HCT116 (cell line): ENCODE measurements at regions not wholly inside any gene's neighbourhood (a gene's known extent, or its start where the extent isn't known, plus 50 kb on each side); places are given as distances from the start of the nearest gene placed in this dataset.

Experiments
- ATAC-seq: fragments of 200-7000 bp; cut with Tn5 transposase; 2 replicates; pipeline ENCODE4 v1.9.1; 2020; ENCODE audit warnings: mild to moderate bottlenecking, moderate library complexity
- BruUV-seq: library from RNA; stranded (reverse); fragments of 400-500 nt; replicated peaks from 2 replicates; lab custom pipeline; 2021; lab: Mats Ljungman, UMichigan
- CTCF ChIA-PET: fragments of 300-600 bp; sonication (Branson Sonifier 250); formaldehyde crosslinking; loops from one replicate; lab custom pipeline; 2021; ENCODE audit warnings: antibody characterized with exemption; lab: Charles Lee
- POLR2A ChIA-PET: fragments of 300-600, 350-600 bp; sonication (Branson Sonifier 250); formaldehyde crosslinking; loops from one replicate; lab custom pipeline; 2021; ENCODE audit warnings: antibody characterized with exemption; lab: Charles Lee
- RAD21 ChIA-PET, 2 experiments: fragments of 300-600 bp; sonication (Branson Sonifier 250); formaldehyde crosslinking; loops; one replicate each; lab custom pipeline; 2023; ENCODE audit warnings: low total read pairs in 2 of 2; ENCODE audit not compliant: uncharacterized antibody in 2 of 2, unreplicated experiment in 2 of 2, low non-redundant PET in 1 of 2; lab: Charles Lee
- DNase-seq: peaks from one replicate; pipeline ENCODE4 v3.0.0-alpha.2; 2010; ENCODE audit warnings: low read depth, low spot score
- H2AFZ ChIP-seq: fragments of 200-600 bp; shearing (Covaris generic), sonication (generic); 2 replicates; pipeline ENCODE4 v1.6.1; 2017; ENCODE audit warnings: low read depth, mixed run types, mixed read lengths, antibody characterized with exemption, low read length; ENCODE audit not compliant: poor library complexity, severe bottlenecking
- H3K27ac ChIP-seq: 2 replicates; pipeline ENCODE4 v1.5.1; 2012; ENCODE audit warnings: low read depth, low read length
- H3K27me3 ChIP-seq: fragments of 200-600 bp; sonication (generic); 2 replicates; pipeline ENCODE4 v1.6.1; 2016; ENCODE audit warnings: mixed run types, low read length, mixed read lengths; ENCODE audit not compliant: insufficient read depth
- H3K36me3 ChIP-seq, 2 experiments: fragments of 200-500 bp in 1 of 2; fragments of 200-600 bp in 1 of 2; sonication (Bioruptor generic) in 1 of 2; sonication (generic) in 1 of 2; 2 replicates each; pipeline versions ENCODE4 v1.5.1 to v1.6.1; 2014 to 2016; ENCODE audit warnings: low read length in 2 of 2, inconsistent platforms in 1 of 2, mixed read lengths in 1 of 2, mixed run types in 1 of 2; ENCODE audit not compliant: insufficient read depth in 2 of 2, control insufficient read depth in 1 of 2
- H3K4me1 ChIP-seq, 2 experiments: fragments of 200-600 bp in 1 of 2; sonication (generic) in 1 of 2; 2 replicates each; pipeline versions ENCODE4 v1.5.1 to v1.6.1; 2012 to 2017; ENCODE audit warnings: low read length in 2 of 2, inconsistent platforms in 1 of 2, mild to moderate bottlenecking in 1 of 2, mixed read lengths in 1 of 2, mixed run types in 1 of 2, moderate library complexity in 1 of 2; ENCODE audit not compliant: insufficient read depth in 2 of 2, control insufficient read depth in 1 of 2
- H3K4me2 ChIP-seq: fragments of 200-600 bp; sonication (generic); 2 replicates; pipeline ENCODE4 v1.6.1; 2017; ENCODE audit warnings: mixed run types, low read length, mixed read lengths
- H3K4me3 ChIP-seq, 2 experiments: fragments of 200-600 bp in 1 of 2; sonication (generic) in 1 of 2; replicated peaks in 1 of 2; 2 replicates each; pipeline ENCODE4 v1.5.1; 2011 to 2016; ENCODE audit warnings: low read length in 2 of 2, control low read depth in 1 of 2, low read depth in 1 of 2, mild to moderate bottlenecking in 1 of 2, mixed read lengths in 1 of 2, mixed run types in 1 of 2
- H3K79me2 ChIP-seq: fragments of 200-600 bp; sonication (generic); 2 replicates; pipeline ENCODE4 v1.6.1; 2017; ENCODE audit warnings: mild to moderate bottlenecking, mixed run types, low read length, moderate library complexity, mixed read lengths; ENCODE audit not compliant: insufficient read depth
- H3K9ac ChIP-seq: fragments of 200-600 bp; sonication (generic); 2 replicates; pipeline ENCODE4 v1.6.1; 2016; ENCODE audit warnings: low read length, mixed read lengths
- H3K9me2 ChIP-seq: fragments of 200-600 bp; sonication (generic), shearing (Covaris generic); 2 replicates; pipeline ENCODE4 v1.6.1; 2017; ENCODE audit warnings: mixed run types, mild to moderate bottlenecking, moderate library complexity; ENCODE audit not compliant: insufficient read depth
- H3K9me3 ChIP-seq, 2 experiments: fragments of 200-500 bp in 1 of 2; fragments of 200-600 bp in 1 of 2; sonication (Bioruptor generic) in 1 of 2; sonication (generic) in 1 of 2; 2 replicates each; pipeline ENCODE4 v1.6.1; 2014 to 2017; ENCODE audit warnings: low read length in 2 of 2, mixed read lengths in 2 of 2, inconsistent platforms in 1 of 2, low read depth in 1 of 2, mild to moderate bottlenecking in 1 of 2, mixed run types in 1 of 2, moderate library complexity in 1 of 2; ENCODE audit not compliant: control insufficient read depth in 1 of 2, insufficient read depth in 1 of 2
- H4K20me1 ChIP-seq: fragments of 200-600 bp; sonication (generic), shearing (Covaris generic); 2 replicates; pipeline ENCODE4 v1.6.1; 2017; ENCODE audit warnings: mixed run types, mild to moderate bottlenecking, moderate library complexity; ENCODE audit not compliant: insufficient read depth
- ELF1 ChIP-seq: IDR thresholded peaks from 2 replicates; pipeline ENCODE4 v1.6.1; 2012; ENCODE audit warnings: low read depth, borderline replicate concordance
- EZH2phosphoT487 ChIP-seq: fragments of 200-600 bp; IDR thresholded peaks from 2 replicates; pipeline ENCODE4 v1.6.1; 2018; ENCODE audit warnings: antibody characterized with exemption, borderline replicate concordance
- JUND ChIP-seq: IDR thresholded peaks from 2 replicates; pipeline ENCODE4 v1.6.1; 2012
- POLR2A ChIP-seq: IDR thresholded peaks from 2 replicates; pipeline ENCODE4 v1.7.0; 2011; ENCODE audit warnings: borderline replicate concordance; ENCODE audit not compliant: insufficient read depth, insufficient read length; ENCODE audit errors: extremely low read depth
- SIN3A ChIP-seq: IDR thresholded peaks from 2 replicates; pipeline ENCODE4 v1.6.1; 2012; ENCODE audit warnings: low read depth
- SP1 ChIP-seq: IDR thresholded peaks from 2 replicates; pipeline ENCODE4 v1.6.1; 2012; ENCODE audit warnings: low read depth
- SRF ChIP-seq: IDR thresholded peaks from 2 replicates; pipeline ENCODE4 v1.6.1; 2012; ENCODE audit warnings: low read depth
- TCF7L2 ChIP-seq: IDR thresholded peaks from 2 replicates; pipeline ENCODE4 v1.7.0; 2011; ENCODE audit warnings: borderline replicate concordance, inconsistent platforms; ENCODE audit not compliant: insufficient read depth, insufficient read length; ENCODE audit errors: extremely low read depth
- YY1 ChIP-seq: IDR thresholded peaks from 2 replicates; pipeline ENCODE4 v1.6.1; 2011; ENCODE audit warnings: low read length, low read depth, moderate library complexity, mild to moderate bottlenecking; ENCODE audit not compliant: insufficient replicate concordance; ENCODE audit errors: extremely low read depth
- ZFX ChIP-seq: fragments of 450-650 bp; IDR thresholded peaks from 2 replicates; pipeline ENCODE4 v1.6.1; 2017
- ZNF274 ChIP-seq: fragments of 200-500 bp; sonication (Bioruptor generic); IDR thresholded peaks from 2 replicates; pipeline ENCODE4 v1.6.1; 2014; ENCODE audit warnings: mild to moderate bottlenecking, low read depth, low read length, inconsistent platforms
- intact Hi-C: fragments of 100-400 bp; cut with micrococcal nuclease; formaldehyde crosslinking; loops from 2 replicates; pipeline ENCODE4 v1.10.0; 2022
- TF ChIP-seq, protein P1 (sequence below): IDR thresholded peaks from 2 replicates; pipeline ENCODE4 v1.6.1; 2012
- TF ChIP-seq, protein P2 (sequence below), 3 experiments: fragments of 200-600 bp in 1 of 3; sonication (generic) in 1 of 3; IDR thresholded peaks in 2 of 3; conservative IDR thresholded peaks in 1 of 3; 2 replicates each; pipeline ENCODE4 v1.5.1; 2012 to 2017; ENCODE audit warnings: low read depth in 2 of 3, low read length in 2 of 3, antibody characterized with exemption in 1 of 3, borderline replicate concordance in 1 of 3, control low read depth in 1 of 3, mild to moderate bottlenecking in 1 of 3, mixed read lengths in 1 of 3, mixed run types in 1 of 3, moderate library complexity in 1 of 3; ENCODE audit not compliant: insufficient read depth in 1 of 3
- TF ChIP-seq, protein P3 (sequence below): IDR thresholded peaks from 2 replicates; pipeline ENCODE4 v1.6.1; 2011; ENCODE audit warnings: mild to moderate bottlenecking, low read length, moderate library complexity; ENCODE audit not compliant: insufficient replicate concordance; ENCODE audit errors: extremely low read depth

DNA sequence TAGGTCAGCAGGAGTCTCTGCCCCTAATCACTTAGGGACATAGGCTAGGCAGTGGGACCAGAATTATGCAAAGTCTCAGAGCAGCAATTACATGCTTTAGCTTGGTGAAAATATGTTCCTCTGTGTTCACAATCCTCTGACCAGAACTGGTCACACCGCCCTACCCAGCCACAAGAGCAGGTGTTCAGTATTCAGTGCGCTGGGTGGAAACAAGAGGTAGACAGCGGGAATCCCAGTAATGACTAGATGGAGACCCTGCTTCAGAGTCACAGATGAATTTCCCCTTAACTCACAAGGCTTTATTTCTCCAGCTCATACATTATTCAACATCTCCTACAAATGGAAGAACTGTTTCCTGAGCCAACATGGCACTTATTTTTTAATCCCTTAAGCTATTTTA is 763.7 kb upstream of the POM121L12 start:
- RAD21 ChIA-PET: no interaction called here
- H3K4me1 ChIP-seq: no peaks in the 10 kb centered on the region
- H3K27ac ChIP-seq: no peak overlapping the region

More for the DNA sequence above, 763.7 kb upstream of the POM121L12 start:
- Histone ChIP-seq H3K9ac (no peak overlapping the region), H2AFZ (no peak overlapping the region), H3K27me3 (no peaks in the 10 kb centered on the region), H3K4me2 (no peak overlapping the region), H3K9me3 (peaks cover 4% of the 10 kb centered on the region in 2 experiments; a peak in 2 of 4 replicates), H3K9me2 (no peaks in the 10 kb centered on the region), H3K36me3 (no peaks in the 10 kb centered on the region), H3K79me2 (no peaks in the 10 kb centered on the region), H3K4me3 (no peak overlapping the region), H4K20me1 (no peaks in the 10 kb centered on the region)
- intact Hi-C loops: no loop called here
- DNase-seq (no peak), ATAC-seq (no peak)
- no peak for TF ChIP-seq ELF1
- no peak for TF ChIP-seq ZFX
- no peak for TF ChIP-seq JUND
- TF ChIP-seq SP1: no peak
- TF ChIP-seq POLR2A: no peak
- no peak for TF ChIP-seq YY1
- no peak for TF ChIP-seq SIN3A
- TF ChIP-seq, protein P1, sequence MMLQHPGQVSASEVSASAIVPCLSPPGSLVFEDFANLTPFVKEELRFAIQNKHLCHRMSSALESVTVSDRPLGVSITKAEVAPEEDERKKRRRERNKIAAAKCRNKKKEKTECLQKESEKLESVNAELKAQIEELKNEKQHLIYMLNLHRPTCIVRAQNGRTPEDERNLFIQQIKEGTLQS: no peak
- no peak for TF ChIP-seq TCF7L2
- TF ChIP-seq, protein P2, sequence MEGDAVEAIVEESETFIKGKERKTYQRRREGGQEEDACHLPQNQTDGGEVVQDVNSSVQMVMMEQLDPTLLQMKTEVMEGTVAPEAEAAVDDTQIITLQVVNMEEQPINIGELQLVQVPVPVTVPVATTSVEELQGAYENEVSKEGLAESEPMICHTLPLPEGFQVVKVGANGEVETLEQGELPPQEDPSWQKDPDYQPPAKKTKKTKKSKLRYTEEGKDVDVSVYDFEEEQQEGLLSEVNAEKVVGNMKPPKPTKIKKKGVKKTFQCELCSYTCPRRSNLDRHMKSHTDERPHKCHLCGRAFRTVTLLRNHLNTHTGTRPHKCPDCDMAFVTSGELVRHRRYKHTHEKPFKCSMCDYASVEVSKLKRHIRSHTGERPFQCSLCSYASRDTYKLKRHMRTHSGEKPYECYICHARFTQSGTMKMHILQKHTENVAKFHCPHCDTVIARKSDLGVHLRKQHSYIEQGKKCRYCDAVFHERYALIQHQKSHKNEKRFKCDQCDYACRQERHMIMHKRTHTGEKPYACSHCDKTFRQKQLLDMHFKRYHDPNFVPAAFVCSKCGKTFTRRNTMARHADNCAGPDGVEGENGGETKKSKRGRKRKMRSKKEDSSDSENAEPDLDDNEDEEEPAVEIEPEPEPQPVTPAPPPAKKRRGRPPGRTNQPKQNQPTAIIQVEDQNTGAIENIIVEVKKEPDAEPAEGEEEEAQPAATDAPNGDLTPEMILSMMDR (IDR thresholded peaks at IDR 0.05 in 2 of 3, conservative IDR thresholded peaks at IDR 0.05 in 1 of 3; ENCODE audit: borderline replicate concordance in 1 of 3, insufficient read depth in 1 of 3, low read depth in 2 of 3, low read length in 2 of 3): no peak
- TF ChIP-seq SRF: no peak
- no peak for TF ChIP-seq ZNF274
- TF ChIP-seq EZH2phosphoT487: no peak
- TF ChIP-seq, protein P3, sequence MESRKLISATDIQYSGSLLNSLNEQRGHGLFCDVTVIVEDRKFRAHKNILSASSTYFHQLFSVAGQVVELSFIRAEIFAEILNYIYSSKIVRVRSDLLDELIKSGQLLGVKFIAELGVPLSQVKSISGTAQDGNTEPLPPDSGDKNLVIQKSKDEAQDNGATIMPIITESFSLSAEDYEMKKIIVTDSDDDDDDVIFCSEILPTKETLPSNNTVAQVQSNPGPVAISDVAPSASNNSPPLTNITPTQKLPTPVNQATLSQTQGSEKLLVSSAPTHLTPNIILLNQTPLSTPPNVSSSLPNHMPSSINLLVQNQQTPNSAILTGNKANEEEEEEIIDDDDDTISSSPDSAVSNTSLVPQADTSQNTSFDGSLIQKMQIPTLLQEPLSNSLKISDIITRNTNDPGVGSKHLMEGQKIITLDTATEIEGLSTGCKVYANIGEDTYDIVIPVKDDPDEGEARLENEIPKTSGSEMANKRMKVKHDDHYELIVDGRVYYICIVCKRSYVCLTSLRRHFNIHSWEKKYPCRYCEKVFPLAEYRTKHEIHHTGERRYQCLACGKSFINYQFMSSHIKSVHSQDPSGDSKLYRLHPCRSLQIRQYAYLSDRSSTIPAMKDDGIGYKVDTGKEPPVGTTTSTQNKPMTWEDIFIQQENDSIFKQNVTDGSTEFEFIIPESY: no peak
- BruUV-seq: no TSS peak
- ChIA-PET CTCF (no interaction called here), POLR2A (no interaction called here)
